GDM1 (cell line): ENCODE measurements at regions not wholly inside any gene's neighbourhood (a gene's known extent, or its start where the extent isn't known, plus 50 kb on each side); places are given as distances from the start of the nearest gene placed in this dataset.

ENCODE experiments used
- DNase-seq: peaks from one replicate; lab custom pipeline; 2025; lab: John Stamatoyannopoulos, UW

- DNase-seq = no peak
Observed at GRCh38 chr2:198499539-198499938, 695.1 kb downstream of the PLCL1 start.

DNA sequence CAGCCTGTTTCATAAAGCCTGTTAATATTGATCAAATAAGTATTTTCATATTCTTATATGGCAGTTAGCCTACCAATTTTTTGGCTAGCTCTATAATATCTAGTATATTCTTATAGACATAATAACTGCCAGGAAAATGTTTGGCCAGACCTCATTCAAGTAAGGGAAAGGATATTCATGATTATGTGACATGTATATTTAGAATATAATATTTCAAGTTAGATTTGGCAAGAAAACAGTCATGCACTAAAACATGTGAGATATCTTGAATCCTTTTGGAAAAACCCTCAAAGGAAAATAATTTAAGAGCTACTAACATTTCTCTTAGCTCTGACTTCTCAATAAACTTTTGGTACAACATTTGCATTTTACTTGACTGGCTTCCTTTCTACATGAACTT lies 694.1 kb downstream of the PLCL1 start:
- no peak for DNase-seq

DNA sequence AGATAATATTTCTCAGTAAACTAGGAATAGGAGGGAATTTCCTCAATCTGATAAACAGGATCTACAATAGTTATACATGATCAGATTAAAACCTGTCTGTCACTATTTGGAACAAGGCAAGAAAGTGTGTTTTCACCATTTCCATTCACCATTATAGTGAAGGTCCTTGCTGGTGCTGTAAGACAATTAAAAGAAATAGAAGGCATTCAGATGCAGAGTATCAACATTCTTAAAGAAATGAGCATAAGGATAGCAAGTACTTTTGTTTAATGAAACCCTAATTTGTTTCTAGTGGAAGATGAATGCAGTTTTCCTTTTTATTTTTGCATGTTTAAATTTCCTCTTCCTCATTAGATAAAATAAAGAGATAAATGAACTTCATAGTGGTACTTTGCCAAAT lies 693.7 kb downstream of the PLCL1 start:
- no peak for DNase-seq

DNA sequence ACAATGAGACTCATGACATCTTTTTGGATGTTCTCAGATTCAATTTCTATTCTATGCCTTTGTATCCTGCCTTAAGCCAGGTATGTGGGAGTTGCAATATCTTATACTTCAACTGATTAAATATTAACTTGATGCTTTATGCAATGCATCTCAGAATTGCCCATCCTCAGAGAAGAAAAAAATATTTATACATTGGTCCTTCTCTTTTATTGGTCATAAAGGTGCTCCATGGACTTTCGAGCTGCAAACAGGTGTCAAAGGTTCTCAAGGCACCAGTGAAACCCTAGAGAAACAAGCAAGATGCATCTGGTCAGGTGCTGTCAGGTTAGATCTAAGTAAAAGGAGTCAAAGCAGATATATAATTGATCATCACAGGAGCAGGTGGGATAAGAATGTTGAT lies 690.5 kb downstream of the PLCL1 start:
- DNase-seq = no peak

GRCh38 chr2:198490748-198491147 lies 686.4 kb downstream of the PLCL1 start:
- no peak for DNase-seq

GRCh38 chr2:198488964-198489363 lies 684.6 kb downstream of the PLCL1 start:
- no peak for DNase-seq

GRCh38 chr2:198483051-198483450 lies 678.7 kb downstream of the PLCL1 start:
- DNase-seq = no peak

GRCh38 chr2:198479065-198479464 lies 674.7 kb downstream of the PLCL1 start:
- no peak for DNase-seq

- DNase-seq = no peak
Observed at GRCh38 chr2:198478361-198478760, 674.0 kb downstream of the PLCL1 start.

- DNase-seq = no peak
Observed at GRCh38 chr2:198476007-198476406, 671.6 kb downstream of the PLCL1 start.

- DNase-seq = no peak
Observed at GRCh38 chr2:198471291-198471690, 666.9 kb downstream of the PLCL1 start.

GRCh38 chr2:198468136-198468535 lies 663.7 kb downstream of the PLCL1 start:
- DNase-seq = no peak

GRCh38 chr2:198465970-198466369 lies 661.6 kb downstream of the PLCL1 start:
- no peak for DNase-seq

DNA sequence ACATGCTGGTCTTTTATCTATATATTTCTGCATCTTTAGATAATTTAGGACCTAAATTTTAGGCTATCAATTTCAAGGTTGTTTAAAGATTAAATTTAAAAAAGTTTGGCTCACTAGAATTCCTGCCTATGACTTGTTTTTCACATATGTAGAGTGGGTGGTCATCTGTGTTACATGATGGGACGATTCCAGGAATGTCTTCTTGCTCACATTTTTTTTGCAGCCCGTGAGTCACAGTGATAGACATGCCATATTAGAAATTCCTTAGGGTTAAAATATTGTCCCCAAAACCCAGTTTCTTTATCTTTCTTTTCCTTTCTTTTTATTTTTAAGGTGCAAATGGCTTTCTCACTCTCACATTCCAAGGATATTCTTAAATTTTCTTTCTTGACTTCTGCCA lies 652.0 kb downstream of the PLCL1 start:
- no peak for DNase-seq

DNA sequence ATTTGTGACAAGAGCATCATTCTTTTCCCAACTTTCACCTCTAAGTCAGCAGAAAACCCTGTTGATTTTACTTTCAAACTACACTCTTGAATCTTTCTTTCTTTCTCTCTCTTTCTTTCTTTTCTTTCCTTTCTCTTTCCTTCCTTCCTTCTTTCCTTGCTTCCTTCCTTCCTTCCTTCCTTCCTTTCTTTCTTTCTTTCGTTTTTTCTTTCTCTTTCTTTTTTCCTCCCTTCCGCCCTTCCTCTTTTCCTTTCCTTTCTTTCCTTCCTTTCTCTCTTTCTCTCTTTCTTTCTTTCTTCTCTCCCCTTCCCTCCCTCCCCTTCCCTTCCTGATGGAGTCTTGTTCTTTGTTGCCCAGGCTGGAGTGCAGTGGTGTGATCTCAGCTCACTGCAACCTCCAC lies 649.5 kb downstream of the PLCL1 start:
- DNase-seq = no peak

DNA sequence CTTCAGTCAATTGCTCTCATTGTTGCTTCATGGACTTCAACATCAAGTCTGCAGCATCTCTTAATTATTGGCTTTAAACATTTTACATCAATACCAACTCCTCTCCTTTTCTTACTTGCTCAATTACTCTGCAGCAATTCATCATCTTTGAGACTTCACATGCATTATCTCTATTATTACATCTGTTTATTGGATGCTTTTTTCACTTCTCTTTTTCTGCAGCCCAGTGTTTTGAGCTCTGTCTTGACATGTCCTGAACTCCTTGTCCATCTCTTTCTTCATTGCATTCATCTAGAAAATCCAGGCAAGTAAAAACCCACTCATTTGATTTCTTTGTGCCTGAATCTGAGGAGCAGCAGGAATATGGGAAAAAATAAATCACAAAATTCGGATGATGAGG lies 647.9 kb downstream of the PLCL1 start:
- DNase-seq = no peak

DNA sequence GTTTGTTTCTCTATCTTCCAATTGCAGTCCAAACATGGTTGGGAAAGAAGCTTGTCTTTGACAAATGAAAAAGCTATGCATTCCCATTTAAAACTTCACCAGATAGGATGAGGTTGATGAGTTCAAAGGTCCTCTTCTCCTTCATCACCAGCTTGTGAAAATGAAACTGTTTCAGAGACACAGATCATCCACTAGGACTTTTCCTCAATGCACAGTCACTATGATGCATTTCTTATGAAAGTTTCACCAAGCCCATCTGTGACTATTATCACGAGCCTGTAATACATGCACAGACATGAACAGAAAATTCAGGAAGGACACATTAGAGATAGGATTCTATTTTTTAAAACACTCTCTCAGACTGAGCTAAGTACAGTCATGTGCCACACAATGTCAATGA lies 644.4 kb downstream of the PLCL1 start:
- DNase-seq = no peak

GRCh38 chr2:198444800-198445287 lies 640.5 kb downstream of the PLCL1 start:
- DNase-seq = no peak

DNA sequence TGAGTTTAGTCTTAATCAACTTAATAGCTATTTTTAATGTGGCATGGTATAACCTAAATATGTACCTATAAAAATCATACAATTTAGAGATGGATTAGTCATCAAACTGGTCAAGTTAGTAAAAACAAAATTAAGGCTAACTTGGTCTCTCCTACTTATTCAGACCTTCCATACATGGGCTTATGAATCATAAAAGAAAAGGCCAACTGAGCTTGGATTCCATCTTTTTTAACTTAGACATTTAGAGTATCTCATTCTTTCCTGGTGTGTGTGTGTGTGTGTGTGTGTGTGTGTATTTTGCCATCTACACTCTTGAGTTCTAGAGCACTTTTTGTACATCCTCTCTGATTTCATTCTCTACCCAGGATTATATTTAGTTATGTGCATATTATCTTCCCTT lies 637.5 kb downstream of the PLCL1 start:
- no peak for DNase-seq

- DNase-seq = no peak
Observed at GRCh38 chr2:198441246-198441645, 636.9 kb downstream of the PLCL1 start.

GRCh38 chr2:198440833-198441232 lies 636.4 kb downstream of the PLCL1 start:
- no peak for DNase-seq

DNA sequence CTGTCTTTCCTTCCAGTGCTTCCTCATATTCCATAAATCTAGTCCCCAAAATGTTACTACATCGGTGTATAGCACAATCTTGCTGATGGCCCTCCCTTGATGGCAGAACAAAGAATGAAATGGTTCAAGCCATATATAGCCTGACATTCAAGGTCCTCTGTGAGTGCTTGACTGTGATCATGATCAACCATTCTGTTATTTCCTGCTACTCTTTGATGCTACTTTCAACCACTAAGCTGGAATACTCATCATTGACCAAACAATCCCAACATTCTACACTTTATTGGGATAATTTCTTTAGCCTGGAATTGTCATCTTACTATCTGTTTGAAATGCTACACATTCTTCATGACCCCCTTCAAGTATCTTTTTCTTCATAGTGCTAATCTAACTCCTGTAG lies 633.9 kb downstream of the PLCL1 start:
- no peak for DNase-seq

- DNase-seq = no peak
Observed at GRCh38 chr2:198424112-198424511, 619.7 kb downstream of the PLCL1 start.

DNA sequence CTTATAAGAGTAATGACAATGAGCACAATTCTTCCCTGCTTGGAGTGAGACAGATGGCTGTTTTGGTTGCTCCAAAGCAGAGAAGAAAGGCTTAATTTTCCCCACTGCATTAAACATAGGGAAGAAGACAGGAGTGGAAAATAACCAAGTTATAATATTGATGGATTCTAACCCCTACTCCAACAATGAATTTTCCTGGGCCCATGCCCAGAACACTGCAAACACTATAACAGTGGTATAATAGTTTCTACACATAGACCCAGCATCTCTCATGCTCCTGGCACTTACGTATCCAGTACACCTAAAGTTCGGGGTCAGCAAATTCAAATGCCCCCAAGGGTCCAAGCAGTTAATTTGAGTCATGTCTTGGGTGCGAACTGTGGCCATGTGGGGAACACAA lies 613.4 kb downstream of the PLCL1 start:
- DNase-seq = no peak

GRCh38 chr2:198414976-198415375 lies 610.6 kb downstream of the PLCL1 start:
- DNase-seq = no peak
